ENCODE measurements at regions not wholly inside any gene's neighbourhood (a gene's known extent, or its start where the extent isn't known, plus 50 kb on each side); places are given as distances from the start of the nearest gene placed in this dataset.

GRCh38 chr10:47082055-47082784, 171.0 kb downstream of the PTPN20 start:
- no peaks in the 10 kb centered on the region for H3K9me3 ChIP-seq (ENCODE audit: low read depth)
- H3K4me2 ChIP-seq, result no peak overlapping the region
- DNase-seq (ENCODE audit: low spot score), result no peak
- 90% methylated on average over 12 of the region's 12 CpGs for WGBS (ENCODE audit: low lambda C conversion rate, missing lambda C conversion rate)
- no peaks in the 10 kb centered on the region for H3K79me2 ChIP-seq
- H3K4me1 ChIP-seq (ENCODE audit: insufficient read depth), result peaks cover 3% of the 10 kb centered on the region
- H3K27ac ChIP-seq, result no peak overlapping the region
- H2AFZ ChIP-seq, result no peak overlapping the region
- H3K4me3 ChIP-seq, result no peak overlapping the region
- no peaks in the 10 kb centered on the region for H3K27me3 ChIP-seq
- no peaks in the 10 kb centered on the region for H3K9me2 ChIP-seq (replicated peaks; ENCODE audit: insufficient read depth)
- H4K20me1 ChIP-seq (ENCODE audit: insufficient read depth, poor library complexity, severe bottlenecking), result no peaks in the 10 kb centered on the region
- no peak for TF ChIP-seq CTCF (IDR thresholded peaks at IDR 0.05; ENCODE audit: poor library complexity)
- no peak for TF ChIP-seq EZH2 (IDR thresholded peaks at IDR 0.05; ENCODE audit: borderline replicate concordance)
- no peak for TF ChIP-seq EZH2phosphoT487 (IDR thresholded peaks at IDR 0.05; ENCODE audit: low read depth, severe bottlenecking, unreplicated experiment)
- H3K36me3 ChIP-seq (replicated peaks; ENCODE audit: insufficient read depth, low read depth), result no peaks in the 10 kb centered on the region

- H3K36me3 ChIP-seq (replicated peaks; ENCODE audit: insufficient read depth, low read depth), result no peaks in the 10 kb centered on the region
- no peaks in the 10 kb centered on the region for H4K20me1 ChIP-seq (ENCODE audit: insufficient read depth, poor library complexity, severe bottlenecking)
- no peaks in the 10 kb centered on the region for H3K79me2 ChIP-seq
- H3K9me3 ChIP-seq (ENCODE audit: low read depth), result no peaks in the 10 kb centered on the region
- no peak for TF ChIP-seq EZH2 (IDR thresholded peaks at IDR 0.05; ENCODE audit: borderline replicate concordance)
- no peak for TF ChIP-seq CTCF (IDR thresholded peaks at IDR 0.05; ENCODE audit: poor library complexity)
- TF ChIP-seq EZH2phosphoT487 (IDR thresholded peaks at IDR 0.05; ENCODE audit: low read depth, severe bottlenecking, unreplicated experiment), result no peak
- H2AFZ ChIP-seq, result no peak overlapping the region
- DNase-seq (ENCODE audit: low spot score), result no peak
- H3K27me3 ChIP-seq, result no peaks in the 10 kb centered on the region
- H3K4me1 ChIP-seq (ENCODE audit: insufficient read depth), result no peaks in the 10 kb centered on the region
- H3K27ac ChIP-seq, result no peak overlapping the region
- no peak overlapping the region for H3K4me2 ChIP-seq
- no peak overlapping the region for H3K4me3 ChIP-seq
- H3K9me2 ChIP-seq (replicated peaks; ENCODE audit: insufficient read depth), result no peaks in the 10 kb centered on the region
Observed at GRCh38 chr10:47087667-47088066, 176.4 kb downstream of the PTPN20 start.

- H3K9me3 ChIP-seq (ENCODE audit: low read depth), result no peaks in the 10 kb centered on the region
- no peaks in the 10 kb centered on the region for H3K9me2 ChIP-seq (replicated peaks; ENCODE audit: insufficient read depth)
- no peak for DNase-seq (ENCODE audit: low spot score)
- H3K79me2 ChIP-seq, result no peaks in the 10 kb centered on the region
- H2AFZ ChIP-seq, result no peak overlapping the region
- no peak overlapping the region for H3K4me2 ChIP-seq
- no peaks in the 10 kb centered on the region for H3K4me1 ChIP-seq (ENCODE audit: insufficient read depth)
- 88% methylated on average over 10 of the region's 10 CpGs for WGBS (ENCODE audit: low lambda C conversion rate, missing lambda C conversion rate)
- H3K27me3 ChIP-seq, result no peaks in the 10 kb centered on the region
- no peaks in the 10 kb centered on the region for H4K20me1 ChIP-seq (ENCODE audit: insufficient read depth, poor library complexity, severe bottlenecking)
- no peak overlapping the region for H3K27ac ChIP-seq
- no peak overlapping the region for H3K4me3 ChIP-seq
- no peak for TF ChIP-seq EZH2 (IDR thresholded peaks at IDR 0.05; ENCODE audit: borderline replicate concordance)
- no peak for TF ChIP-seq EZH2phosphoT487 (IDR thresholded peaks at IDR 0.05; ENCODE audit: low read depth, severe bottlenecking, unreplicated experiment)
- no peak for TF ChIP-seq CTCF (IDR thresholded peaks at IDR 0.05; ENCODE audit: poor library complexity)
- no peaks in the 10 kb centered on the region for H3K36me3 ChIP-seq (replicated peaks; ENCODE audit: insufficient read depth, low read depth)
Observed at GRCh38 chr10:47088656-47089354, 177.6 kb downstream of the PTPN20 start.

Measured in hepatocyte (in vitro differentiated cells).